ENCODE measurements at regions not wholly inside any gene's neighbourhood (a gene's known extent, or its start where the extent isn't known, plus 50 kb on each side); places are given as distances from the start of the nearest gene placed in this dataset.

GRCh38 chr18:45487581-45487980 is 127.7 kb upstream of the SLC14A2 start:
- TF ChIP-seq CTCF (IDR thresholded peaks at IDR 0.05; ENCODE audit: low read length, missing control alignments) = no peak
- H3K4me3 ChIP-seq (replicated peaks; ENCODE audit: low read depth, low read length) = no peak overlapping the region
- no peak for DNase-seq (ENCODE audit: low read depth)

GRCh38 chr18:45488645-45489044 is 126.6 kb upstream of the SLC14A2 start:
- no peak for DNase-seq (ENCODE audit: low read depth)
- no peak for TF ChIP-seq CTCF (IDR thresholded peaks at IDR 0.05; ENCODE audit: low read length, missing control alignments)
- no peak overlapping the region for H3K4me3 ChIP-seq (replicated peaks; ENCODE audit: low read depth, low read length)

- DNase-seq (ENCODE audit: low read depth) = no peak
- no peak overlapping the region for H3K4me3 ChIP-seq (replicated peaks; ENCODE audit: low read depth, low read length)
- TF ChIP-seq CTCF (IDR thresholded peaks at IDR 0.05; ENCODE audit: low read length, missing control alignments) = no peak
Measured at GRCh38 chr18:45493830-45494229, 121.4 kb upstream of the SLC14A2 start.

- no peak for TF ChIP-seq CTCF (IDR thresholded peaks at IDR 0.05; ENCODE audit: low read length, missing control alignments)
- H3K4me3 ChIP-seq (replicated peaks; ENCODE audit: low read depth, low read length) = no peak overlapping the region
- DNase-seq (ENCODE audit: low read depth) = no peak
Measured at GRCh38 chr18:45494811-45495210, 120.5 kb upstream of the SLC14A2 start.

- no peak for DNase-seq (ENCODE audit: low read depth)
- no peak for TF ChIP-seq CTCF (IDR thresholded peaks at IDR 0.05; ENCODE audit: low read length, missing control alignments)
- no peak overlapping the region for H3K4me3 ChIP-seq (replicated peaks; ENCODE audit: low read depth, low read length)
Measured at GRCh38 chr18:45496741-45497140, 118.5 kb upstream of the SLC14A2 start.

GRCh38 chr18:45497595-45498286 is 117.5 kb upstream of the SLC14A2 start:
- no peak for TF ChIP-seq CTCF (IDR thresholded peaks at IDR 0.05; ENCODE audit: low read length, missing control alignments)

GRCh38 chr18:45498287-45498658 is 117.0 kb upstream of the SLC14A2 start:
- H3K4me3 ChIP-seq (replicated peaks; ENCODE audit: low read depth, low read length) = no peak overlapping the region
- TF ChIP-seq CTCF (IDR thresholded peaks at IDR 0.05; ENCODE audit: low read length, missing control alignments) = no peak
- no peak for DNase-seq (ENCODE audit: low read depth)

More at GRCh38 chr18:45497595-45498286, 117.5 kb upstream of the SLC14A2 start:
- DNase-seq (ENCODE audit: low read depth) = no peak
- H3K4me3 ChIP-seq (replicated peaks; ENCODE audit: low read depth, low read length) = no peak overlapping the region
